EL (cell line): ENCODE measurements at regions not wholly inside any gene's neighbourhood (a gene's known extent, or its start where the extent isn't known, plus 50 kb on each side); places are given as distances from the start of the nearest gene placed in this dataset.
"Not testable (repeated sequence)": the region's sequence is repeated elsewhere in the genome, so short reads cannot be mapped to it uniquely, and the experiment has no call there.

Source experiments
- DNase-seq: peaks from one replicate; pipeline ENCODE4 v3.0.0-alpha.2; 2016

DNA sequence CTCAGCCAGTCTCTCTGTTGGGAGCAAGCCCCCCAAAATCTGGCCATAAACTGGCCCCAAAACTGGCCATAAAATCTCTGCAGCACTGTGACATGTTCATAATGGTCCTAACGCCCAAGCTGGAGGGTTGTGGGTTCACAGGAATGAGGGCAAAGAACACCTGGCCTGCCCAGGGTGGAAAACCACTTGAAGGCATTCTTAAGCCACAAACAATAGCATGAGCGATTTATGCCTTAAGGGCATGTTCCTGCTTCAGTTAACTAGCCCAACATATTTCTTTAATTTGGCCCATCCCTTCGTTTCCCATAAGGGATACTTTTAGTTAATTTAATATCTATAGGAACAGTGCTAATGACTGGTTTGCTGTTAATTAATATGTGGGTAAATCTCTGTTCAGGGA, 205.8 kb downstream of the ALG10 start:
- DNase-seq = not testable (repeated sequence)

DNA sequence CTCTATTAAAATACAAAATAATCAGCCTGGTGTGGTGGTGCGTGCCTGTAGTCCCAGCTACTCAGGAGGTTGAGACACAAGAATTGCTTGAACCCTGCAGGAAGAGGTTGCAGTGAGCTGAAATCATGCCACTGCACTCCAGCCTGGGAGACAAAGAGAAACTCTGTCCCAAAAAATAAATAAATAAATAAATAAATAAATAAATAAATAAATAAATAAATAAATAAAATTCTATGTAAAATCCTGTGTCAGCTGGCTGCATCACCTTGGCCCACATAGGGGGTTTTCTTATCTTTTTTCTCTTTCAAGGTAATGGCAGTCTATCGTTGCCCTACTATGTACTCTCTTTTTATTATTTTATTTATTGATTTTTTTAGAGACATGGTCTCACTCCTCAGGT, 206.7 kb downstream of the ALG10 start:
- not testable (repeated sequence) for DNase-seq

DNA sequence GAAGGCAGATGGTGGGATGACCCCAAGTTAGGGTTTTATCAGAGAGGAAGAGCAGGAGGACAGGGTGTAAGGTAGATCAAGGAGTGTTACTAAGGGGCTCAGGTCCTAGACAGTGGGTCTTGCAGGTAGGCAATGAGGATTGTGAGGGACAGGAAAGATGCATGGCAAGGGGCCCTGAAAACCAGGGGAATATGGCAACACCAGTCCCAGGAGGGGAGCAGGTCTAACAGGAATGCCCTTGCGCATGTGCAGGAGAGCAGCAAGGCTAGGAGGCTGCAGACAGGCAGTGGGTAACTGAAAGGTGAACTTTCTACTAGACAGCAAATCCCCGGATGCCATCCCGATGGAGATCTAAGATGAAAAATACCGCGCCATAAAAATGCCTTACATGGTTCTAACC, 211.3 kb downstream of the ALG10 start:
- DNase-seq = no peak

DNA sequence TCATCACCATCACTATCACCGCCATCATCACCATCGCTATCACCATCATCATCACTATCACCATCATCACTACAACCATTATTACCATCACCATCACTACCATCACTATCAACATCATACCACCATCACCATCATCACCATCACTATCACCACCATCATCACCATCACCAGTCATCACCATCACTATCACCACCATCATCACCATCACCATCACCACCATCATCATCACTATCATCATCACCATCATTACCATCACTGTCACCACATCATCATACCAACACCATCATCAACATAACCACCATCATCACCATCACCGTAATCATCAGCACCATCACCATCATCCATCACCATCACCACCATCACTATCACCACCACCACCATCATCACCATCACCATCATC, 213.8 kb downstream of the ALG10 start:
- DNase-seq = no peak

DNA sequence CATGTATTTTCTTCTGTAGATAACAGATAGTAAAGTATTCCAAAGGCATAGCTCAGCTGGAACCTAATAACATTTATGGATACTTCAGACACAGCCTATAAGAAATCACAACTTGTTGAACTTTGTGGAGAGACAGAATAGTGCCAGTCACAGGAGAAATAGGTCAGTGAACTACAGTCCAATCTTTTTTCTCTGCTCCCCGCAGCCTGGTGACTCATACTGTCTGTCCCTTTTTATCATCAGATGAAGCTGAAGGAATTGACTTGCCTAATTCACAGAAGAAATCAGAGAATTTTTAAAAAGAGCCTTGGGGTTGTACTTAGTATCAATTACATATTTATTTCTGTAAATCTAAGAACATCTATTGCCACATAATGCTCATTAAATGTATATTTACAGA, 222.3 kb downstream of the ALG10 start:
- no peak for DNase-seq

DNA sequence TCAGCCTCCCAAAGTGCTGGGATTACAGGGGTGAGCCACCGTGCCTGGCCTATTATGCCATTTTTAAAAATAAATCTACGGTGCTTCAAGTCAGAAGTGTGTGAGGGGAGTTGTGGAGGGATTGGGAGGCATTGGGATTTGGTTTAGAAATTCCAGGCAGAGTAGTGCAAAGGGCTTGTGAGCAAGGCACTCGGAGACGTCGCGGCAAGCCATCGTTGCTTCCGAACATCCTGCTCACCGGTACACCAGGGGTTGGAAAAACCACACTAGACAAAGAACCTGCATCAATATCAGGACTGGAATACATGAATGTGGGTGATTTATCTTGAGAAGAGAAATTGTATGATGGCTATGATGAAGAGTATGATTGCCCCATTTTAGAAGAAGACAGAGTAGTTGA, 227.0 kb downstream of the ALG10 start:
- no peak for DNase-seq

DNA sequence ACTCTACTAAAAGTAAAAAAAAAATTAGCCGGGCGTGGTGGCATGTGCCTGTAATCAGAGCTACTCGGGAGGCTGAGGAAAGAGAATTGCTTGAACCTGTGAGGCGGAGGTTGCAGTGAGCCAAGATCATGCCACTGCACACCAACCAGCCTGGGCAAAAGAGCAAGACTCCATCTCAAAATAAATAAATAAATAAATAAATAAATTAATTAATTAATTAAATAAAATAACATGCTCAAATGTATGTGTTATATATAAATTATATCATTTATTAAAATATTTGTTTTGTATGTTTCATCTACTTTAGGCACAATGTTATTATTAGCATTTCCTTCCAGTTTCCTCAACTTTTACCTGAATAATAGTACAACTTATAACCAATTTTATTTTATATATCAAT, 229.6 kb downstream of the ALG10 start:
- not testable (repeated sequence) for DNase-seq

DNA sequence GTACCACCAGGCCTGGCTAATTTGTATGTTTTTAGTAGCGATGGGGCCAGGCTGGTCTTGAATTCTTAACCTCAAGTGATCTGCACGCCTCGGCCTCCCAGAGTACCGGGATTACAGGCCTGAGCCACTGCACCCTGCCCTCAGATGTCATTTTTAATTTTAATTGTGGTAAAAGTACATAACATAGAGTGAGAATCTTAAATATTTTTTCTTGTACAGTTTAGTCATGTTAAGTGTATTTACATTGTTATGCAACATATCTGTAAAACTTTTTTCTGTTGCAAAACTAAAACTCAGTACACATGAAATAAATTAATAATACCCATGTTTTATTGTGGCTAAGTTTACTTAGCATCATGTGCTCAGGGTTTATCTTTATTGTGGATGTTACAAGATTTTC, 231.4 kb downstream of the ALG10 start:
- no peak for DNase-seq

DNA sequence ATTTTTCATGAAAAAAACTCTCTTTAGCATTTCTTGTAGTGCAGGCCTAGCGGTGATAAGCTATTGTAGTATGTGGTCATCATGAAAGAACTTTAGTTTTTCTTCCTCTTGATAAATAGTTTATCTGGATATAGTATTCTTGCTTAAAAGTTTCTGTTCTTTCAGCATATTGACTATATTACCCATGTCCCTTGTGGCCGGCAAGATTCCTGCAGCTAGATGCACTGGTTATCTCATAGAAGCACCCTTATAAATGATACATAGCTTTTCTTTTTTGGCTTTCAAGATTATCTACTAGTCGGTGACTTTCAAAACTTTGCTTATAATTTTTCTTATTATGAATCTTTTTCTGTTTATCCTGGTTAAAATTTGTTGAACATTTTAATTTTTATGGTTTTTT, 234.8 kb downstream of the ALG10 start:
- DNase-seq = no peak

DNA sequence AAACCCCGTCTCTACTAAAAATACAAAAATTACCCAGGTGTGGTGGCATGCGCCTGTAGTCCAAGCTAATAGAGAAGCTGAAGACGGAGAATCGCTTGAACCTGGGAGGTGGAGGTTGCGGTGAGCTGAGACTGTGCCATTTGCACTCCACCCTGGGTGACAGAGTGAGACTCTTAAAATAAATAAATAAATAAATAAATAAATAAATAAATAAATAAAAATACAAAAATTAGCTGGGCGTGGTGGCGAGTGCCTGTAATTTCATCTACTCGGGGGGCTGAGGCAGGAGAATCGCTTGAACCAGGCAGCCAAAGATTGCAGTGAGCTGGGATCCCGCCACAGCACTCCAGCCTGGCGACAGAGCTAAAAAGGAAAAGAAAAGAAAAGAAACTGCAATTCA, 239.8 kb downstream of the ALG10 start:
- not testable (repeated sequence) for DNase-seq

DNA sequence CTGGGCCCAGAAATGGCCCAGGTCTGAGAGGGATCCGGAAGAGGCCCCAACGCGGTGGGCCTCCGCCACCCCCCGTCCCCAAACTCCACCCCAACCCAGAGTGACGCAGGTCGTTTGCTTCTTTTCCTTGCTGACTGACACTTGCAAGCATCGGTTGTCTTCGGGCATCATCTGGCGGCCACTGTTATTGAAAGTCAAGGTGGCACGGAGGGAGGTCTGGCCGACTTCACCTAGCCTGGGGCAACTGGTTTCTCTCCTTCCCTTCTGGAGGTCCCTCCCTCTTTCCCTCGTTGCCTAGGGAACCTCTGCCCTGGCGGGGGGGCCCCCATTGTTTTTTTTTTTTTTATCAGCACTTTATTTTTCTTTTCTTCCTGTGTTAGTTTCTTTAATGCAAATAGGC, 241.8 kb downstream of the ALG10 start:
- no peak for DNase-seq

DNA sequence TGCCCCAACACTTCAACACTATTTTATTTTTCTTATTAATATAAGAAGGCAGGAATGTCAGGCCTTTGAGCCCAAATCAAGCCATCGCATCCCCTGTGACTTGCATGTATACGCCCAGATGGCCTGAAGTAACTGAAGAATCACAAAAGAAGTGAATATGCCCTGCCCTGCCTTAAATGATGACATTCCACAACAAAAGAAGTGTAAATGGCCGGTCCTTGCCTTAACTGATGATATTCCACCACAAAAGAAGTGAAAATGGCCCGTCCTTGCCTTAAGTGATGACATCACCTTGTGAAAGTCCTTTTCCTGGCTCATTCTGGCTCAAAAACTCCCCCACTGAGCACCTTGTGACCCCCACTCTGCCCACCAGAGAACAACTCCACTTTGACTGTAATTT, 251.4 kb downstream of the ALG10 start:
- not testable (repeated sequence) for DNase-seq

DNA sequence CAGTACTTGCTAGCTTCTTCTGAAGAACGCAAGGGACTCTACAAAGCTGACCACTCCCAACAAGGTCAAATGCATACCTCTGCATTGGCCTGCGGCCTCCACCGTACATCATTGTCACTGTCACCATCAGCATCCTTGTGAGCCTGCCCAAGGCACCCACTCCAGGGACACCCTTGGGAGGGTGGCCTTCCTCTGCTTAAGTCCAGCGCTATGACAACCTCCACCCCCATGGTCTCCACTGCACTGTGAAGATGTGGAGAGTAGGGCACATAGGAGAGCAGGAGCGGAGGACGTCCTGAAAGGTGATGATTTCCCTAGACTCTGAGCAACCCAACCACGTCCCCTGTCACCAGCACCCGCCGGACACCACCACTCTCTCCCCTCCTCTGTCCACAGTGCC, 252.8 kb downstream of the ALG10 start:
- no peak for DNase-seq

DNA sequence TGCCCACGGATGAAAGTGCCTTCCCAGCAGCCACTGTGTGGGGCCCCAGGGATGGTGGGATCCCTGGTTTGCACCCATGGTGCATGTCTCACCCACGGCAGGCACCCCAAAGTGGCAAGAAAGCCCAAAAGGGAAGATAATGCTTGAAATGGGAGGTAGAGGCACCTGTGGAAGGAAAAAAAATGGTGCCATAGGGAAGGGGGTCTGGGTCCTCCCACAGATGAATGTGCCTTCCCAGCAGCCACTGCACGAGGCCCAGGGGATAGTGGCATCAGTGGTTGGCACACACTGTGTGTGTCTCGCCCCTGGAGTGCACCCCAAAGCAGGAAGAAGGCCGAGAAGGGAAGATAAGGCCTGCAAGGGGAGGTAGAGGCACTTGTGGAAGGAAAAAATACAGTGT, 264.2 kb downstream of the ALG10 start:
- DNase-seq = no peak

DNA sequence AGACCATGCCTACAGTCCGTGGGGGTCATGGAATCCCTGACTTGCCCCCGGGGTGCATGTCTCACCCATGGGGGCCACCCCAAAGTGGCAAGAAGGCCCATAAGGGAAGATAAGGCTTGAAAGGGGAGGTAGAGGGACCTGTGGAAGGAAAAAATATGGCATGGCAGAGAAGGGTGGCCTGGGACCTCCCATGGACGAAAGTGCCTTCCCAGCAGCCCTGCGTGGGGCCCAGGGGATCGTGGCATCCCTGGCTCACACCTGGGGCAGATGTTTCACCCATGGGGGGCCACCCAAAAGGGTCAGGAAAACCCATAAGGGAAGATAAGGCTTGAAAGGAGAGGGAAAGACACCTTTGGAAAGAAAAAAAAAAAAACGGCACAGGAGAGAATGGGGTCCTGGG, 264.6 kb downstream of the ALG10 start:
- DNase-seq = no peak

DNA sequence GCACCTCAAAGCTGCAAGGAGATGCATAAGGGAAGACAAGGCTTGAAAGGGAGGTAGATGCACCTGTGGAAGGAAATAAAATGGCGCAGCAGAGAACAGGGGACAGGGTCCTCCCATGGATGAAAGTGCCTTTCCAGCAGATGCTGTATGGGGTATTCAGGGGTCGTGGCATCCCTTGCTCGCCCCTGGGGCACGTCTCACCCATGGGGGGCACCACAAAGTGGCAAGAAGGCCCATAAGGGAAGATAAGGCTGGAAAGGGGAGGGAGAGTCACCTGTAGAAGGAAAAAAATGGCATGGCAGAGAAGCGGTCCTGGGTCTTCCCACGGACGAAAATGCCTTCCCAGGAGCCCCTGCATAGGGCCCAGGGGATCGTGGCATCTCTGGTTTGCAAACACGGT, 265.1 kb downstream of the ALG10 start:
- DNase-seq = no peak

DNA sequence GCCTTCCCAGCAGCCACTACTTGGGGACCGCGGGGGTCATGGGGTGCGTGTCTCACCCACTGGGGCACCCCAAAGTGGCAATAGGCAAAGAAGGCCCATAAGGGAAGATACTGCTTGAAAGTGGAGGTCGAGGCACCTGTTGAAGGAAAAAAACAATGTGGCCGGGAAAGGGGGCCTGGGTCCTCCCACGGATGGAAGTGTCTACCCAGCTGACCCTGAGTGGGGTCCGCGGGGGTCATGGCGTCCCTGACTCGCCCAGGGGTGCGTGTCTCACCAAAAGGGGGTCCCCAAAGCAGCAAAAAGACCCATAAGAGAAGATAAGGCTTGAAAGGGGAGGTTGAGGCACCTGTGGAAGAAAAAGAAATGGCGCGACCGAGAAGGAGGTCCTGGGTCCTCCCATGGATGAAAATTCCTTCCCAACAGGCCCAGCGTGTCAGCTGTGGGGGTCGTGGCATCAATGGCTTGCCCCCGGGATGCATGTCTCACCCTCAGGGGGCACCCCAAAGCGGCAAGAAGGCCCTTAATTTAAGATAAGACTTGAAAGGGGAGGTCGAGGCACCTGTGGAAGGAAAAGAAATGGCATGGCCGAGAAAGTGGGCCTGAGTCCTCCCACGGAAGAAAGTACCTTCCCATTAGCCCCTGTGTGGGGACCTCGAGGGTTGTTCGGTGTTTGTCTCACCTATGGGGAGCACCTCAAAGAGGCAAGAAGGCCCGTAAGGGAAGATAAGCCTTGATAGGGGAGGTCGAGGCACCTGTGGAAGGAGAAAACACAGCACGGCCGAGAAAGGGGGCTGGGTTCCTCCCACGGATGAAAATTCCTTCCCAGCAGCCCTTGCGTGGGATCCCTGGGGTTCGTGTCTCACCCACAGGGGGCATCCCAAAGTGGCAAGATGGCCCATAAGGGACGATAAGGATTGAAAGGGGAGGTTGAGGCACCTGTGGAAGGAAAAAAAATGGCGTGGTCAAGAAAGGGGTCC, 266.0 kb downstream of the ALG10 start:
- DNase-seq = no peak

DNA sequence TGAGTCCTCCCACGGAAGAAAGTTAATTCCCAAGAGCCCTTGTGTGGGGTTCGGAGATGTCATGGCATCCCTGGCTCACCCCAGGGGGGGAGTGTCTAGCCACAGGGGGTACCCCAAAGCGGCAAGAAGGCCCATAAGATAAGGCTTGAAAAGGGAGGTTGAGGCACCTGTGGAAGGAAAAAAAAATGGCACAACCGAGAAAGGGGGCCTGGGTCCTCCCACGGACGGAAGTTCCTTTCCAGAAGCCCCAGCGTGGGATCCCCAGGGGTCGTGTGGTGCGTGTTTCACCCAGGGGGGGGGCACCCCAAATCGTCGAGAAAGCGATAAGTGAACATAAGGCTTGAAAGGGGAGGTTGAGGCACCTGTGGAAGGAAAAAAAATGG, 266.7 kb downstream of the ALG10 start:
- no peak for DNase-seq

DNA sequence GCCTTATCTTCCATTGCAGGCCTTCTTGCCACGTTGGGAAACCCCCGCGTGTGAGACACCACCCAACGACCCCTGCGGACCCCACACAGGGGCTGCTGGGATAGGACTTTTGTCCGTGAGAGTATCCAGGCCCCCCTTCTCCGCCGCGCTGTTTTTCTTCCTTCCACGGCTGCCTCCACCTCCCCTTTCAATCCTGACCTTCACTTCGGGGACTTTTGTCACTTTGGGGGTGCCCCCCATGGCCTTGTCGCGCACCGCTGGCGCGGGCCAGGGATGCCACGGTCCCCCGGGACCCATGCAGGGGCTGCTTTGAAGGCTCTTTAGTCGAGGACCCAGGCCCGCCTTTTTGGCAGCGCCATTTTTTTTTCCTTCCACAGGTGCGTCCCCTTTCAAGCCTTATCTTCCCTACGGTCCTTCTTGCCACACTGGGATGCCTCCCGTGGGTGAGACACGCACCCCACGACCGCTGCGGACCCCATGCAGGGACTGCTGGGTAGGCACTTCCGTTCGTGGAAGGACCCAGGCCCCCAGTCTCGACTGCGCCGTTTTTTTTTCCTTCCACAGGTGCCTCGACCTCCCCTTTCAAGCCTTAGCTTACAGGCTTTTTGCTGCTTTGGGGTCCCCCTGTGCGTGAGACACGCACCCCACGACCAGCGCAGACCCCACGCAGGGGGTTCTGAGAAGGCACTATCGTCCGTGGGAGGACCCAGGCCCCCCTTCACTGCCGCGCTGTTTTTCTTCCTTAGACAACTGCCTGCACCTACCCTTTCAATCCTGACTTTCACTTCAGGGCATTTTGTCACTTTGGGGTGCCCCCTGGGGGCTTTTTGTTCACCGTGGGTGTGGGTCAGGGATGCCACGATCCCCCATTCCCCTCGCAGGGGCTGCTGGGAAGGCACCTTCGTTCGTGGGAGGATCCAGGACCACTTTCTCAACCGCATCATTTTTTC, 267.4 kb downstream of the ALG10 start:
- no peak for DNase-seq

DNA sequence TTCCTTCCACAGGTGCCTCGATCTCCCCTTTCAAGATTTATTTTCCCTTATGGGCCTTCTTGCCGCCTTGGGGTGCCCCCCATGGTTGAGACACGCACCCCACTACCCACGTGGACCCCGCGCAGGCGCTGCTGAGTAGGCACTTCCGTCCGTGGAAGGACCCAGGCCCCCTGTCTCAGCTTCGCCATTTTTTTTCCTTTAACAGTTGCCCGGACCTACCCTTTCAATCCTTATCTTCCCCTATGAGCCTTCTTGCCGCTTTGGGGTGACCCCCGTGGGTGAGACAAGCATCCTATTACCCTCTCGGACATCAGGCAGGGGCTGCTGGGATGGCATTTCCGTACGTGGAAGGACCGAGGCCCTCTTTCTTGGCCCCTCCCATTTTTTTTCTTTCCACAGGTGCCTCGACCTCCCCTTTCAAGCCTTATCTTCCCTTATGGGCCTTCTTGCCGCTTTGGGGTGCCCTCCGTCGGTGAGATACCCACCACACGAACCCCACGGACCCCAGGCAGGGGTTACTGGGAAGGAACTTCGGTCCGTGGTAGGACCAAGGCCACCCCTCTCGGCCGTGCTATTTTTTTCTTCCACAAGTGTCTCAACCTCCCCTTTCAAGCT, 268.2 kb downstream of the ALG10 start:
- no peak for DNase-seq

DNA sequence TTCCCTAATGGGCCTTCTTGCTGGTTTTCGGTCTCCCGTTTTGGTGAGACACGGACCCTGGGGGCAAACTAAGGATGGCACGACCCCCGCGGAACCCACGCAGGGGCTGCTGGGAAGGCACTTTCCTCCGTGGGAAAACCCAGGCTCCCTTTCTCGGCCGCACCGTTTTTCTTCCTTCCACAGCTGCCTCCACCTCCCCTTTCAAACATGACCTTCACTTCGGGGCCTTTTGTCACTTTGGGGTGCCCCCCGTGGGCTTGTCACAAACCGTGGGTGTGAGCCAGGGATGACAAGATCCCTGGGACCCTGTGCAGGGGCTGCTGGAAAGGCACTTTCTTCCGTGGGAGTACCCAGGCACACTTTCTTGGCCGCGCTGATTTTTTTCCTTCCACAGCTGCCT, 268.7 kb downstream of the ALG10 start:
- no peak for DNase-seq

DNA sequence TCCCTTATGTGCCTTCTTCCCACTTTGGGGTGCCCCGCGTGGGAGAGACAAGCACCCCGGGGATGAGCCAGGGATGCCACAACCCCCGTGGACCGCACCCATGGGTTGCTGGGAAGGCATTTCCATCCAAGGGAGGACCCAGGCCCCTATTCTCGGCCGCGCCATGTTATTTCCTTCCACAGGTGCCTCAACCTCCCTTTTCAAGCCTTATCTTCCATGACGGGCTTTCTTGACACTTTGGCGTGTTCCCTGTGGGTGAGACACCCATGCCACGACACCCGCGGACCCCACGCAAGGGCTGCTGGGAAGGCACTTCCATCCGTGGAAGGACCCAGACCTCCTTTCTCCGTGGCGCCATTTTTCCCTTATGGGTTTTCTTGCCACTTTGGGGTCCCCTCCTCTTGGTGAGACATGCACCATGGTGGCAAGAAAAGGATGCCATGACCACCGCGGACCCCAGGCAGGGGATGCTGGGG, 269.2 kb downstream of the ALG10 start:
- no peak for DNase-seq
